Smooth muscle cell (in vitro differentiated cells): ENCODE measurements at regions not wholly inside any gene's neighbourhood (a gene's known extent, or its start where the extent isn't known, plus 50 kb on each side); places are given as distances from the start of the nearest gene placed in this dataset.
"Not testable (repeated sequence)": the region's sequence is repeated elsewhere in the genome, so short reads cannot be mapped to it uniquely, and the experiment has no call there.

Experiments used
- DNase-seq: peaks from one replicate; lab custom pipeline; 2025; ENCODE audit not compliant: unreplicated experiment; lab: John Stamatoyannopoulos, UW
- H2AFZ ChIP-seq: fragments of 200-600 bp; sonication (generic); 2 replicates; pipeline ENCODE4 v1.6.0; 2016; ENCODE audit warnings: antibody characterized with exemption, low read depth, mild to moderate bottlenecking
- H3F3A ChIP-seq: fragments of 200-600 bp; sonication (generic); 2 replicates; pipeline ENCODE4 v1.6.0; 2017; ENCODE audit warnings: antibody characterized with exemption, low read depth
- H3K27ac ChIP-seq: fragments of 200-600 bp; sonication (generic); 2 replicates; pipeline ENCODE4 v1.5.1; 2016; ENCODE audit warnings: low read depth, mild to moderate bottlenecking
- H3K27me3 ChIP-seq: fragments of 200-600 bp; sonication (generic); 2 replicates; pipeline ENCODE4 v1.6.1; 2016; ENCODE audit warnings: low read depth, mild to moderate bottlenecking
- H3K36me3 ChIP-seq: fragments of 200-600 bp; sonication (generic); 2 replicates; pipeline ENCODE4 v1.5.1; 2016; ENCODE audit warnings: low read depth
- H3K4me1 ChIP-seq: fragments of 200-600 bp; sonication (generic); 2 replicates; pipeline ENCODE4 v1.5.1; 2016; ENCODE audit warnings: low read depth
- H3K4me2 ChIP-seq: fragments of 200-600 bp; sonication (generic); 2 replicates; pipeline ENCODE4 v1.6.0; 2016; ENCODE audit warnings: mild to moderate bottlenecking
- H3K4me3 ChIP-seq: fragments of 200-600 bp; sonication (generic); 2 replicates; pipeline ENCODE4 v1.5.1; 2016; ENCODE audit warnings: mild to moderate bottlenecking
- H3K79me2 ChIP-seq: fragments of 200-600 bp; sonication (generic); 2 replicates; pipeline ENCODE4 v1.6.0; 2016; ENCODE audit warnings: low read depth, mild to moderate bottlenecking
- H3K9ac ChIP-seq: fragments of 200-600 bp; sonication (generic); 2 replicates; pipeline ENCODE4 v1.6.0; 2016; ENCODE audit warnings: low read depth
- H3K9me3 ChIP-seq: fragments of 200-600 bp; sonication (generic); replicated peaks from 2 replicates; pipeline ENCODE4 v1.5.1; 2016; ENCODE audit warnings: low read depth
- H4K20me1 ChIP-seq: fragments of 200-600 bp; sonication (generic); 2 replicates; pipeline ENCODE4 v1.6.0; 2016; ENCODE audit warnings: low read depth
- CTCF ChIP-seq: fragments of 200-600 bp; sonication (generic); IDR thresholded peaks from 2 replicates; pipeline ENCODE4 v1.5.1; 2017; ENCODE audit warnings: borderline replicate concordance, mild to moderate bottlenecking, antibody characterized with exemption; ENCODE audit not compliant: insufficient read depth, poor library complexity, severe bottlenecking
- WGBS: methylation state at CpG from one replicate; pipeline ENCODE4 v1.1.7; 2016; ENCODE audit warnings: low lambda C conversion rate; 5-methylcytosine and 5-hydroxymethylcytosine counted together

DNA sequence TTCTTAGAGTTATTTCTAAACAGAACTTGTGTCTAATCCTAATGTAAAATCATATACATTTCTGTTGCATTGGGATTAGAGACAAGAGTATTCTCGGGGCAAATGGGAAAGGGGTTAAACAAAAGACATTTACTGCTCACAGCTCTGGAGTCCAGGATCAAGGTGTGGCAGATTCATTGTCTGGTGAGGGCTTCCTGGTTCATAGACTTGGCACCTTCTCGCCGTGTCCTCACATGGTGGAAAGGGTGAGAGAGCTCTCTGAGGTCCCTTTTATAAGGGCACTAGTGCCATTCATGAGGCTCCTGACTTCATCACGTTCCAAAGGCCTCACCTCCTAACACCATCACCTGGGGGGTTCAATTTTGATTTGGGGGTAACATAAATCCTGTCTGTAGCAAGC is 90.3 kb upstream of the PRKX start:
- Histone ChIP-seq H3K9me3 (no peaks in the 10 kb centered on the region), H3K27ac (no peak overlapping the region), H2AFZ (no peak overlapping the region), H3K79me2 (no peaks in the 10 kb centered on the region), H3K27me3 (peaks cover 23% of the 10 kb centered on the region), H4K20me1 (no peaks in the 10 kb centered on the region), H3K36me3 (no peaks in the 10 kb centered on the region), H3K4me1 (no peaks in the 10 kb centered on the region), H3K9ac (no peak overlapping the region), H3K4me3 (no peak overlapping the region), H3F3A (no peaks in the 10 kb centered on the region), H3K4me2 (no peak overlapping the region)
- no peak for DNase-seq
- TF ChIP-seq CTCF: no peak
- 85% methylated on average over 4 of the region's 4 CpGs for WGBS

DNA sequence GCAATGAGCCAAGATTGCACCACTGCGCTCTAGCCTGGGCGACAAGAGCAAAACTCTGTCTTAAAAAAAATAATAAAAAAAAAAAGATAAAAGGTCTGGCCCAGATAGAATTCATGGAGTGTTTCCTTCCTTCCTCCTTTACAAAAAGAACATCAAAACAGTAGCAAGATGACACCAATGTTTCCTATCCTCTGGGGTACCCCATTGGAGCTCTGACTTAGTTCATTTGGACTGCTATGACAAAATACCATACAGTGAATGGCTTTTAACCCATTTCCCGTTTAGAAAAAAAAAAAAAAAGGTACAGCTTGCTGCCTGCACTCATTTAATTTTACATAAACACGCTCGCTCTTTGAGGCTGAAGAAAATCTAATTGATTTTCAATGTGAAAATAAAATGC is 89.9 kb upstream of the PRKX start:
- no peak for DNase-seq
- WGBS: 79% methylated on average over 5 of the region's 5 CpGs
- TF ChIP-seq CTCF: no peak
- no peak overlapping the region for H3K4me3 ChIP-seq
- no peak overlapping the region for H2AFZ ChIP-seq
- no peak overlapping the region for H3K4me2 ChIP-seq
- H3K27me3 ChIP-seq: peaks cover 19% of the 10 kb centered on the region
- no peak overlapping the region for H3K27ac ChIP-seq
- H3K4me1 ChIP-seq: no peaks in the 10 kb centered on the region
- H3K9me3 ChIP-seq: no peaks in the 10 kb centered on the region
- H3K9ac ChIP-seq: no peak overlapping the region
- no peaks in the 10 kb centered on the region for H3F3A ChIP-seq
- H3K79me2 ChIP-seq: no peaks in the 10 kb centered on the region
- no peaks in the 10 kb centered on the region for H3K36me3 ChIP-seq
- H4K20me1 ChIP-seq: no peaks in the 10 kb centered on the region

GRCh38 chrX:3795411-3795810 is 82.0 kb upstream of the PRKX start:
- not testable (repeated sequence) for H3K36me3 ChIP-seq, H3K27me3 ChIP-seq, H3K4me1 ChIP-seq, H3K79me2 ChIP-seq, H3F3A ChIP-seq, DNase-seq, H3K4me2 ChIP-seq, H3K9ac ChIP-seq, H2AFZ ChIP-seq, H3K9me3 ChIP-seq, H3K4me3 ChIP-seq, H3K27ac ChIP-seq, H4K20me1 ChIP-seq
- WGBS: 84% methylated on average over 4 of the region's 4 CpGs

DNA sequence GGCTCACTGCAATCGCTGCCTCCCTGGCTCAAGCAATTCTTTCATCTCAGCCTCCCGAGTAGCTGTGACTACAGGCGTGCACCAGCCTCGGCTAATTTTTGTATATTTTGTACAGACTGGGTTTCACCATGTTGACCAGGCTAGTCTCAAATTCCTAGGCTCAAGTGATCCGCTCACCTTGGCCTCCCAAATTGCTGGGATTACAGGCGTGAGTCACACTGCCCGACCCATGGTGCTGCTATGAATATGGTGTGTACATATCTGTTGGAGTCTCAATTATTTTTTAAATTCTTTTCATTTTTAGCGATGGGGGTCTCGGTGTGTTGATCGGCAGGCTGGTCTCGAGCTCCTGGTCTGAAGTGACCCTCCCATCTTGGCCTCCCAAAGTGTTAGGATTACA is 78.0 kb upstream of the PRKX start:
- no peaks in the 10 kb centered on the region for H3K79me2 ChIP-seq
- H3K36me3 ChIP-seq: no peaks in the 10 kb centered on the region
- DNase-seq: no peak
- no peaks in the 10 kb centered on the region for H3F3A ChIP-seq
- no peaks in the 10 kb centered on the region for H3K27me3 ChIP-seq
- WGBS: 87% methylated on average over 11 of the region's 11 CpGs
- no peak overlapping the region for H2AFZ ChIP-seq
- no peak overlapping the region for H3K27ac ChIP-seq
- no peaks in the 10 kb centered on the region for H3K4me1 ChIP-seq
- no peak overlapping the region for H3K4me3 ChIP-seq
- H3K9ac ChIP-seq: no peak overlapping the region
- H4K20me1 ChIP-seq: no peaks in the 10 kb centered on the region
- H3K4me2 ChIP-seq: no peak overlapping the region
- no peaks in the 10 kb centered on the region for H3K9me3 ChIP-seq
- TF ChIP-seq CTCF: no peak
